ENCODE measurements at regions not wholly inside any gene's neighbourhood (a gene's known extent, or its start where the extent isn't known, plus 50 kb on each side); places are given as distances from the start of the nearest gene placed in this dataset.

DNA sequence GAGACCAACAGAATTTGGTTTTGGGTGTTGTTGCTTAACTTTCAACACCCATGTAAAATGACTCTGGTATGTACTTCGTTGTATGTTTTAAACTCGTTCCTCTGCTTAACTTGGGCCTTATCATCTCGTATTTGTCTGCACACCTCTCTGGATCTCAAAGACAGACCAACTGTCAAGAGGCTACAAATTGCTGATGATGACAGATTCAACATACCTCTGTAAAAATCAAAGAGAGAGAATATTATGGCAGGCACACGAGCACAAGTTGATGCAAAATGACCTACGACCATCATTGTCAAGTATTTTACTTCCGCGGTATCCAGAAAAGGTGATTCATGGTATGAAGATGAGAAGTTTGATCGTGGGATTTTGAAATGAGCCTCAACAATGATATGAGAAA, 132.1 kb upstream of the ARGLU1 start:
- no peak overlapping the region for H3K4me2 ChIP-seq (ENCODE audit: low read length)
- H3K27me3 ChIP-seq (ENCODE audit: insufficient read depth, low read length), result peaks cover 24% of the 10 kb centered on the region
- H3K27ac ChIP-seq (ENCODE audit: low read depth, low read length), result no peak overlapping the region
- no peaks in the 10 kb centered on the region for H3K36me3 ChIP-seq (ENCODE audit: control insufficient read depth in 1 of 2, insufficient read depth in 2 of 2, low read length in 2 of 2)
- no peaks in the 10 kb centered on the region for H3K9me3 ChIP-seq (ENCODE audit: control insufficient read depth in 1 of 2, insufficient read depth in 1 of 2, low read depth in 1 of 2, low read length in 2 of 2)
- BruUV-seq (replicated peaks), result no TSS peak
- intact Hi-C loops (cut with micrococcal nuclease), result no loop called here
- ChIA-PET POLR2A (no interaction called here), CTCF (no interaction called here), RAD21 (ENCODE audit: low non-redundant PET in 1 of 2, low total read pairs in 2 of 2, uncharacterized antibody in 2 of 2, unreplicated experiment in 2 of 2) (no interaction called here)
- no peak overlapping the region for H3K9ac ChIP-seq (ENCODE audit: low read length)
- no peak overlapping the region for H2AFZ ChIP-seq (ENCODE audit: low read depth, low read length, poor library complexity, severe bottlenecking)
- DNase-seq (ENCODE audit: low read depth, low spot score) (no peak), ATAC-seq (no peak)
- no peaks in the 10 kb centered on the region for H4K20me1 ChIP-seq (ENCODE audit: insufficient read depth)
- no peaks in the 10 kb centered on the region for H3K79me2 ChIP-seq (ENCODE audit: insufficient read depth, low read length)
- H3K9me2 ChIP-seq (ENCODE audit: insufficient read depth), result no peaks in the 10 kb centered on the region
- H3K4me3 ChIP-seq (replicated peaks in 1 of 2; ENCODE audit: low read depth in 1 of 2, low read length in 2 of 2), result no peak overlapping the region
- no peaks in the 10 kb centered on the region for H3K4me1 ChIP-seq (ENCODE audit: control insufficient read depth in 1 of 2, insufficient read depth in 2 of 2, low read length in 2 of 2)
- TF ChIP-seq ZBTB33 (IDR thresholded peaks at IDR 0.05; ENCODE audit: extremely low read depth, insufficient replicate concordance, low read length), result no peak
- TF ChIP-seq TCF7L2 (IDR thresholded peaks at IDR 0.05; ENCODE audit: borderline replicate concordance, extremely low read depth, insufficient read depth, insufficient read length), result no peak
- no peak for TF ChIP-seq ZFX (IDR thresholded peaks at IDR 0.05)
- no peak for TF ChIP-seq FOSL1 (IDR thresholded peaks at IDR 0.05; ENCODE audit: low read depth)
- no peak for TF ChIP-seq CBX3 (IDR thresholded peaks at IDR 0.05; ENCODE audit: low read depth)
- TF ChIP-seq POLR2AphosphoS5 (IDR thresholded peaks at IDR 0.05; ENCODE audit: low read depth, low read length), result no peak
- TF ChIP-seq JUND (IDR thresholded peaks at IDR 0.05), result no peak

DNA sequence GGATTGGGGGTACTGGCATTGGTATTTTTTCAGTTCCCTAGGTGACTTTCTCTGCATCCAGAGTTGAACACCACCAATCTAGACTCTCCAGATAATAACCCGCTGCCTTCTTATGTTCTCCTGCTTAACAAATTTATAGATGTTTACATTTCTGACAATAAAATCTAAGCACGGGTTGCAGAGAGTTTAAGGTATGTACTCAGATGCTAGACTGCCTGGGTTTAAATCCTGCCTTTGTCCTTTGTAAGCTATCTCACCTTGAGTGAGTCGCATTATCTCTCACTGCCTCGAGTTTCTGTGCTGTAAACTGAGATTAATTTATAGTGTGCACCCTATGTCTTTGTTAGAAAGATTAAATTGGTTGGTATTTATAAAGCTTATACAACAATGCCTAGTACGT, 131.4 kb upstream of the ARGLU1 start:
- Histone ChIP-seq H4K20me1 (ENCODE audit: insufficient read depth) (no peaks in the 10 kb centered on the region), H3K9me3 (ENCODE audit: control insufficient read depth in 1 of 2, insufficient read depth in 1 of 2, low read depth in 1 of 2, low read length in 2 of 2) (no peaks in the 10 kb centered on the region), H3K36me3 (ENCODE audit: control insufficient read depth in 1 of 2, insufficient read depth in 2 of 2, low read length in 2 of 2) (no peaks in the 10 kb centered on the region), H3K9me2 (ENCODE audit: insufficient read depth) (no peaks in the 10 kb centered on the region), H3K4me2 (ENCODE audit: low read length) (no peak overlapping the region), H3K4me3 (replicated peaks in 1 of 2; ENCODE audit: low read depth in 1 of 2, low read length in 2 of 2) (no peak overlapping the region), H3K27me3 (ENCODE audit: insufficient read depth, low read length) (peaks cover 22% of the 10 kb centered on the region), H2AFZ (ENCODE audit: low read depth, low read length, poor library complexity, severe bottlenecking) (no peak overlapping the region), H3K4me1 (ENCODE audit: control insufficient read depth in 1 of 2, insufficient read depth in 2 of 2, low read length in 2 of 2) (no peaks in the 10 kb centered on the region), H3K27ac (ENCODE audit: low read depth, low read length) (no peak overlapping the region), H3K79me2 (ENCODE audit: insufficient read depth, low read length) (no peaks in the 10 kb centered on the region), H3K9ac (ENCODE audit: low read length) (no peak overlapping the region)
- ChIA-PET RAD21 (ENCODE audit: low non-redundant PET in 1 of 2, low total read pairs in 2 of 2, uncharacterized antibody in 2 of 2, unreplicated experiment in 2 of 2) (no interaction called here), POLR2A (no interaction called here), CTCF (no interaction called here)
- no TSS peak for BruUV-seq (replicated peaks)
- DNase-seq (ENCODE audit: low read depth, low spot score), result no peak
- ATAC-seq, result no peak
- intact Hi-C loops (cut with micrococcal nuclease), result no loop called here
- TF ChIP-seq POLR2A (IDR thresholded peaks at IDR 0.05; ENCODE audit: borderline replicate concordance, extremely low read depth, insufficient read depth, insufficient read length), result no peak
- TF ChIP-seq ZNF274 (IDR thresholded peaks at IDR 0.05; ENCODE audit: low read depth, low read length), result no peak
- no peak for TF ChIP-seq POLR2AphosphoS5 (IDR thresholded peaks at IDR 0.05; ENCODE audit: low read depth, low read length)
- TF ChIP-seq CBX3 (IDR thresholded peaks at IDR 0.05; ENCODE audit: low read depth), result no peak
- no peak for TF ChIP-seq ATF3 (IDR thresholded peaks at IDR 0.05)
- no peak for TF ChIP-seq SP1 (IDR thresholded peaks at IDR 0.05; ENCODE audit: low read depth)
- TF ChIP-seq, protein P1, sequence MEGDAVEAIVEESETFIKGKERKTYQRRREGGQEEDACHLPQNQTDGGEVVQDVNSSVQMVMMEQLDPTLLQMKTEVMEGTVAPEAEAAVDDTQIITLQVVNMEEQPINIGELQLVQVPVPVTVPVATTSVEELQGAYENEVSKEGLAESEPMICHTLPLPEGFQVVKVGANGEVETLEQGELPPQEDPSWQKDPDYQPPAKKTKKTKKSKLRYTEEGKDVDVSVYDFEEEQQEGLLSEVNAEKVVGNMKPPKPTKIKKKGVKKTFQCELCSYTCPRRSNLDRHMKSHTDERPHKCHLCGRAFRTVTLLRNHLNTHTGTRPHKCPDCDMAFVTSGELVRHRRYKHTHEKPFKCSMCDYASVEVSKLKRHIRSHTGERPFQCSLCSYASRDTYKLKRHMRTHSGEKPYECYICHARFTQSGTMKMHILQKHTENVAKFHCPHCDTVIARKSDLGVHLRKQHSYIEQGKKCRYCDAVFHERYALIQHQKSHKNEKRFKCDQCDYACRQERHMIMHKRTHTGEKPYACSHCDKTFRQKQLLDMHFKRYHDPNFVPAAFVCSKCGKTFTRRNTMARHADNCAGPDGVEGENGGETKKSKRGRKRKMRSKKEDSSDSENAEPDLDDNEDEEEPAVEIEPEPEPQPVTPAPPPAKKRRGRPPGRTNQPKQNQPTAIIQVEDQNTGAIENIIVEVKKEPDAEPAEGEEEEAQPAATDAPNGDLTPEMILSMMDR (IDR thresholded peaks at IDR 0.05 in 2 of 3, conservative IDR thresholded peaks at IDR 0.05 in 1 of 3; ENCODE audit: borderline replicate concordance in 1 of 3, insufficient read depth in 1 of 3, low read depth in 2 of 3, low read length in 2 of 3), result no peak
- no peak for TF ChIP-seq ELF1 (IDR thresholded peaks at IDR 0.05; ENCODE audit: borderline replicate concordance, low read depth)
- no peak for TF ChIP-seq SIN3A (IDR thresholded peaks at IDR 0.05; ENCODE audit: low read depth)
- TF ChIP-seq TCF7L2 (IDR thresholded peaks at IDR 0.05; ENCODE audit: borderline replicate concordance, extremely low read depth, insufficient read depth, insufficient read length), result no peak
- TF ChIP-seq RAD21 (IDR thresholded peaks at IDR 0.05; ENCODE audit: low read depth), result no peak
- no peak for TF ChIP-seq EGR1 (IDR thresholded peaks at IDR 0.05; ENCODE audit: low read depth)
